ENCODE measurements at regions not wholly inside any gene's neighbourhood (a gene's known extent, or its start where the extent isn't known, plus 50 kb on each side); places are given as distances from the start of the nearest gene placed in this dataset.

DNA sequence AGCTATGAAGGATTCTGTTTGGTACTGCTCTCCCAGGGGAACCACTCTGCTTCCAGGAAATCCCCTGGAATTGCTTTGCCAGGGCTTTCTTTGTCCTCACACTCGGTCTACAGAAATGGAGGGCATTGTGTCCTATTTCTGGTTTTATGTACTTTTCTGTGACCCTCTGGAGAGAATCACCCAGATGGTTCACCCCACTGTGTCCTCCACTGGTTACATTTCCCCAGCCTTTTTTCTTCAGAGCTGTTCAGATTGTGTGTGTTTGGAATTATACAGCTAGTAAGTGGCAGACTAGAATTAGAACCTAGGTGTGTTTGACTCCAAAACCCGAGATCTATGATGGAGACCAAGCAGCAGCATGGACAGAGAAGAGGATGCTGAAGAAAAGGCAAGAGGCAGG, 80.8 kb downstream of the CD164 start:
- TF ChIP-seq, protein P1, sequence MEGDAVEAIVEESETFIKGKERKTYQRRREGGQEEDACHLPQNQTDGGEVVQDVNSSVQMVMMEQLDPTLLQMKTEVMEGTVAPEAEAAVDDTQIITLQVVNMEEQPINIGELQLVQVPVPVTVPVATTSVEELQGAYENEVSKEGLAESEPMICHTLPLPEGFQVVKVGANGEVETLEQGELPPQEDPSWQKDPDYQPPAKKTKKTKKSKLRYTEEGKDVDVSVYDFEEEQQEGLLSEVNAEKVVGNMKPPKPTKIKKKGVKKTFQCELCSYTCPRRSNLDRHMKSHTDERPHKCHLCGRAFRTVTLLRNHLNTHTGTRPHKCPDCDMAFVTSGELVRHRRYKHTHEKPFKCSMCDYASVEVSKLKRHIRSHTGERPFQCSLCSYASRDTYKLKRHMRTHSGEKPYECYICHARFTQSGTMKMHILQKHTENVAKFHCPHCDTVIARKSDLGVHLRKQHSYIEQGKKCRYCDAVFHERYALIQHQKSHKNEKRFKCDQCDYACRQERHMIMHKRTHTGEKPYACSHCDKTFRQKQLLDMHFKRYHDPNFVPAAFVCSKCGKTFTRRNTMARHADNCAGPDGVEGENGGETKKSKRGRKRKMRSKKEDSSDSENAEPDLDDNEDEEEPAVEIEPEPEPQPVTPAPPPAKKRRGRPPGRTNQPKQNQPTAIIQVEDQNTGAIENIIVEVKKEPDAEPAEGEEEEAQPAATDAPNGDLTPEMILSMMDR (IDR thresholded peaks at IDR 0.05; ENCODE audit: control extremely low read depth, extremely low read depth, low read depth, missing control alignments): no peak
- ChIA-PET POLR2A (no interaction called here), CTCF (interaction anchor here (1.1 to 1.9 kb wide), 3 partner anchors 9 to 28 kb away, joined by 3 to 5 read pairs (median 3); no protein-coding TSS in a partner anchor)
- DNase-seq (ENCODE audit: extremely low spot score): no peak

DNA sequence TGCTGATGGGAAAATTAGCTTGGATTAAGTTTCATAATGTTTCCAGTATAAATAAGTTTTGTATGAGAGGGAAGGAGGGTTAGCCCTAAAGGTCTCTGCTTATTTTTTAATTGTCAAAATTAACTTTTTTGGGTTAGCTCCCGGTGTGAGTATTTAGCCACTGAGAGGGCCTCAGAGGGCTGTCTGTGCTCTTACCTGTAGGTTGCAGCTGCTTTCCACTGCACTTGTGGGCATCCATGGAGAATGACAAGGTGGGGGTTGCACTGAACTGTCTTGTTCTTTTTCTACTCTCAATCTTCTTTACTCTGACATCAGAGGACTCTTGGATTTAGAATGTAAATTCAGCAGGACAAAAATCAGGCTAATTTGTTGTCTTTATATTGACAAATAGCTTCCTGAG, 81.4 kb downstream of the CD164 start:
- no peak for DNase-seq (ENCODE audit: extremely low spot score)
- TF ChIP-seq, protein P1 (IDR thresholded peaks at IDR 0.05; ENCODE audit: control extremely low read depth, extremely low read depth, low read depth, missing control alignments): no peak
- POLR2A ChIA-PET: no interaction called here
- CTCF ChIA-PET: interaction anchor here (1.0 to 1.9 kb wide), 4 partner anchors 9 to 28 kb away, joined by 3 to 5 read pairs (median 4); no protein-coding TSS in a partner anchor

DNA sequence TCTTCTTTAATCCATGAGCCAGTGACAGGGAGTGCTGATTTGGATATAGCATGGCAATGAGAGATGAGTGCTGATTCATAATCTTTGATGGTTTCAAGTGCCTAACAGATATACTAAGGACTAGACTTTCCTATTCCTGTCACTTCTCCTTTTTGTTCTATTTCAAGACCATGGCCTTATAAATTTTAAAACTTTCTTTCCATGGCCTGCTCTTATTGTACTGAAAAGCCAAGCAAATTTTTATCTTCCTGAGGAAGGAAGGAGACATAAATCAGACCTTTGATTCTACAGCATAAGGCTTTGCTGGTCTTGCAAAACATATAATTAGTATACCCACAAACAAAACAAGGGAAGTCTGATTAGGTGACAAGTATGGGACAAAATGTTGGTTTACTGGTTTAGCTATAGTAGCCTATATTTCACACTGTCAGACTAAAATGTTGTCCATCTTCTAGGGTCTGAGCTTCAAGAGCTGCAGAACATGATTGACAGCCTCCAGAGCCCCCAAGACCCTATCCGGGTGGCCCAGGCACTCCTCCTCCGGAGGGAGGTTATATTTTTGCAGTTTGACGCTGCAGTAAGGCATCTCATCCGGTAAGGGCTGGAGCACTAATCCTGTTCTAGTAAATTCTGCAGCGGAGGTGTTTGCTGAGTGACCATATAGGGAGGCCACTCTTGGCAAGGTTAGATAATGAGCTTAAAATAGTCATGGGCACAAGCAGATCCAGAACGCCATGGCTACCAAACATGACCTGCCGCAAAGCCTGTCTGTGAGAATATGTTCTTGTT, 82.3 kb downstream of the CD164 start:
- ChIA-PET CTCF (interaction anchor here (1.0 to 1.9 kb wide), 3 partner anchors 8 to 21 kb away, joined by 3 to 5 read pairs (median 4); no protein-coding TSS in a partner anchor), POLR2A (no interaction called here)
- no peak for DNase-seq (ENCODE audit: extremely low spot score)
- TF ChIP-seq, protein P1 (IDR thresholded peaks at IDR 0.05; ENCODE audit: control extremely low read depth, extremely low read depth, low read depth, missing control alignments): no peak

DNA sequence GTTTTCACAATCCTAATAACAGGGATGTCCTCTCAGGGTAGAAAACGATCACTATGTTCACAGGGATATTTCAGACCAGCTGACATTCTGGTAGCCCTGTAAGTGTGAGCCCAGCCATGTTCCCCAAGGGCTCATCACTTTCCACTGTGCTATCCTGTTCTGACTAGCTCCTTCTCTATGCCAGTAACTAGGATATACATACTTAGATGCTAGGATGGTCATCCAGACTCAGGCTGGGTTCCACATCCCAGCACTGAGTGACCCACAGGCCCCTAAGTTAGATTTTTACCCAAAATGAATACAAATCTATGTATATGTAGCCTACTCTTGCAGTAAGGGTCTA, 83.0 kb downstream of the CD164 start:
- CTCF ChIA-PET: no interaction called here
- TF ChIP-seq, protein P1 (IDR thresholded peaks at IDR 0.05; ENCODE audit: control extremely low read depth, extremely low read depth, low read depth, missing control alignments): no peak
- DNase-seq (ENCODE audit: extremely low spot score): no peak
- POLR2A ChIA-PET: no interaction called here

DNA sequence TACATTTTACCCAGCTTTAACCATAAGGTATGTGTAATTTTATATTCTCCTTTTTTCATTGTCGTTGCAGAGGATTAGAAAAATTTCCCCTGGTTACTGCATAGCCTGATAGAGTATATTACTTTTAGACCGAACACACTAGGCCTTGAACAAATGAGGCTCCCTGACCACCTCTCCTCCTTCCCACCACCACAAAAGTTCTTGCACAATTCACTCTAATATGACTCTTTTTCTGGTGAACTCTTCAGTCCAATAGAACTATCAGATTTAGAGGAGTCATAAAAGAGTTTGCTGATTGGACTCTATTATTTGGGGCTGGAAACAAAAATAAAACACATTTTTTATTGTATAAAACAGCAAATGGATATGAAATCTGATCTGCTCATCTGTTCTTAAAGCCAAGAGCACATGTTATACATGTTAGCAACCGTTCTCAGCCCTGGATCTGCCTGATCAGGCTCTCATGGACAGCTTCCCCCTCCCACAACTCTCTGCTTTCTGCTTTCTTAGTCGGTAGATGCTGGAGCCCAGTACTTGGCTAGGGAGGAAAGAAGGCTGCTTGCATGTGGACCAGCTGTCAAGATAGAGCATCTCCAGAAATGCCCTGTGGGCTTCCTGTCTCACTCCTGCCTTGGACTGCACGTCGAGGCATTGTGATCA, 83.5 kb downstream of the CD164 start:
- POLR2A ChIA-PET: no interaction called here
- CTCF ChIA-PET: no interaction called here
- TF ChIP-seq, protein P1 (IDR thresholded peaks at IDR 0.05; ENCODE audit: control extremely low read depth, extremely low read depth, low read depth, missing control alignments): no peak
- DNase-seq (ENCODE audit: extremely low spot score): no peak

DNA sequence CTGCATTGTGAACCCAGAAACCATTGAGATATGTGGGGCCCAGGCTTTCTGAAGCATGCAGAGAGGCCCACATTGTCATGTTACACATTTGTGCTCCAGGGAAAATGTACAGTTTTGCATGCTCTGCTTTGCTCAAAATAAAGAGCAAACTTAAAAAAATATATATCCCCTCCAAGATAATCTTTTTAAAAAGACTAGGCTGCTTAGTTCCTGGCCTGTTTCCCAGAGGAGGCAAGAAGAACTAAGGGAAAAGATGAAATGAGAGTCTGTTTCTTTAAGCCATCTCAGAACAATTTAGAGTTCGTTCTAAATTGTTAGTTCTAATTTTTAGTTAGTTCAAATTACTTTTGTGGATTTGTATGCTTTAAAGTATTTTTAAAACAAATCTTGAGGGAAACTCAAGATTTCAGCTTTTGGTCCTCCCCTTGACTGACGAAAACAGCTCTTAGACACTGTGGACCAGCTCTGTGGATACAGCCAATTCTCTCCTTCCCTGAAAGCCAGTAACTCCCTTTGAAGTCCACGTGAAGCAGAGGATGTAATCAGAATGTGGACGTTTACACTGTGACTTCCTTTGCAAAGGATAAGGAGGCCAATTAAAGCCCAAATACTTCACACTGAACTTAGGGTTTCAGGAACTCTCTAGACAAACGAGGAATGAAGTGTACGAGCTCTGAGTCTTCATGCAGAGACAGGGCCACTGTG, 84.7 kb downstream of the CD164 start:
- CTCF ChIA-PET: no interaction called here
- TF ChIP-seq, protein P1 (IDR thresholded peaks at IDR 0.05; ENCODE audit: control extremely low read depth, extremely low read depth, low read depth, missing control alignments): no peak
- DNase-seq (ENCODE audit: extremely low spot score): no peak
- POLR2A ChIA-PET: no interaction called here

All from GM10248 (cell line).